Transverse colon (tissue), 4 donors: ENCODE measurements at regions not wholly inside any gene's neighbourhood (a gene's known extent, or its start where the extent isn't known, plus 50 kb on each side); places are given as distances from the start of the nearest gene placed in this dataset.

Source experiments
- DNase-seq: peaks from one replicate; pipeline ENCODE4 v3.0.0-alpha.2; 2019
- H3K27ac ChIP-seq, 4 donors: fragments of 200-600 bp; sonication (generic); 2 replicates each; pipeline ENCODE4 v1.5.1; 2016 to 2018; ENCODE audit warnings: inconsistent platforms in 4 of 4
- H3K27me3 ChIP-seq: fragments of 200-600 bp; sonication (generic); 2 replicates; pipeline ENCODE4 v1.5.1; 2017; ENCODE audit warnings: inconsistent platforms
- H3K36me3 ChIP-seq, 4 donors: fragments of 200-600 bp; sonication (generic); 2 replicates each; pipeline ENCODE4 v1.5.1; 2017 to 2019; ENCODE audit warnings: inconsistent platforms in 4 of 4
- H3K4me1 ChIP-seq, 4 donors: fragments of 200-600 bp; sonication (generic); 2 replicates each; pipeline ENCODE4 v1.5.1; 2017 to 2020; ENCODE audit warnings: inconsistent platforms in 4 of 4
- H3K4me3 ChIP-seq, 4 donors: fragments of 200-600 bp; sonication (generic); 1 replicate in 1 of 4; 2 replicates in 3 of 4; pipeline versions ENCODE4 v1.5.1 to v1.6.1; 2017 to 2019; ENCODE audit warnings: inconsistent platforms in 4 of 4
- H3K9me3 ChIP-seq, 2 donors: fragments of 200-600 bp; sonication (generic); 2 replicates each; pipeline ENCODE4 v1.5.1; 2017 to 2019; ENCODE audit warnings: inconsistent platforms in 2 of 2
- CTCF ChIP-seq, 5 experiments: fragments of 200-600 bp in 3 of 5; fragments of 450-650 bp in 2 of 5; sonication (generic) in 3 of 5; IDR thresholded peaks; 1 replicate in 2 of 5; 2 replicates in 3 of 5; pipeline ENCODE4 v1.5.1; 2016 to 2017; ENCODE audit warnings: antibody characterized with exemption in 5 of 5, inconsistent platforms in 3 of 5, mild to moderate bottlenecking in 2 of 5, moderate library complexity in 1 of 5
- EP300 ChIP-seq: sonication (generic); formaldehyde crosslinking; IDR thresholded peaks from one replicate; pipeline ENCODE4 v1.6.1; 2017; ENCODE audit warnings: antibody characterized with exemption, low read depth
- POLR2A ChIP-seq: fragments of 450-650 bp; IDR thresholded peaks from one replicate; pipeline ENCODE4 v1.6.1; 2016; ENCODE audit warnings: antibody characterized with exemption, mild to moderate bottlenecking, moderate library complexity
- POLR2AphosphoS5 ChIP-seq, 3 donors: sonication (generic); formaldehyde crosslinking; IDR thresholded peaks; one replicate each; pipeline ENCODE4 v1.6.1; 2016; ENCODE audit warnings: antibody characterized with exemption in 3 of 3
- WGBS, 2 donors: methylation state at CpG; one replicate each; pipeline ENCODE4 v1.1.5; 2018; ENCODE audit warnings: low coverage in 1 of 2; 5-methylcytosine and 5-hydroxymethylcytosine counted together
- in situ Hi-C, 4 donors: fragments of 200-750 bp; cut with MboI; loops; one replicate each; pipeline versions ENCODE4 v1.15.0 to v1.15.1; 2017; ENCODE audit warnings: low sequenced_read_pairs in 3 of 4, low pct_ligation_motif_present in 1 of 4, low pct_unique_long_range_greater_than_20kb in 1 of 4
- intact Hi-C: fragments of 100-400 bp; cut with DNase I; formaldehyde crosslinking; loops from one replicate; pipeline ENCODE4 v1.15.1; 2023; ENCODE audit warnings: low total_unique reads

- no peak for TF ChIP-seq CTCF (IDR thresholded peaks at IDR 0.05)
- 82 to 92% methylated on average over 4 of the region's 4 CpGs for WGBS, 2 donors
- H3K9me3 ChIP-seq, result no peaks in the 10 kb centered on the region
- H3K27me3 ChIP-seq, result no peaks in the 10 kb centered on the region
- no peak overlapping the region for H3K4me3 ChIP-seq
- in situ Hi-C loops, result no loop called here
- no peak overlapping the region for H3K27ac ChIP-seq
- no peaks in the 10 kb centered on the region for H3K4me1 ChIP-seq
- no peaks in the 10 kb centered on the region for H3K36me3 ChIP-seq
- intact Hi-C loops, result loop anchor here (5.0 kb wide), 1 partner anchor 486 kb away; no protein-coding TSS in a partner anchor
- no peak for DNase-seq
Observed at GRCh38 chr6:81996414-81996813, 243.9 kb upstream of the TENT5A start.

- no peak for DNase-seq
- TF ChIP-seq POLR2A, result no peak
- no peak for TF ChIP-seq CTCF (IDR thresholded peaks at IDR 0.05)
- no peak for TF ChIP-seq POLR2AphosphoS5 (IDR thresholded peaks at IDR 0.05)
- TF ChIP-seq EP300, result no peak
- 48 to 75% methylated on average over 1 of the region's 1 CpG for WGBS, 2 donors
- Histone ChIP-seq H3K9me3 (no peaks in the 10 kb centered on the region), H3K36me3 (no peaks in the 10 kb centered on the region), H3K4me1 (no peaks in the 10 kb centered on the region), H3K27ac (no peak overlapping the region), H3K27me3 (no peaks in the 10 kb centered on the region), H3K4me3 (no peak overlapping the region)
- in situ Hi-C loops, result no loop called here
- intact Hi-C loops, result loop anchor here (5.0 kb wide), 1 partner anchor 487 kb away; no protein-coding TSS in a partner anchor
Observed at GRCh38 chr6:81995548-81996289, 243.2 kb upstream of the TENT5A start.

- Histone ChIP-seq H3K4me3 (no peak overlapping the region), H3K27me3 (no peaks in the 10 kb centered on the region), H3K9me3 (no peaks in the 10 kb centered on the region), H3K27ac (no peak overlapping the region), H3K36me3 (no peaks in the 10 kb centered on the region), H3K4me1 (no peaks in the 10 kb centered on the region)
- TF ChIP-seq CTCF (IDR thresholded peaks at IDR 0.05) (no peak), POLR2AphosphoS5 (IDR thresholded peaks at IDR 0.05) (no peak), EP300 (no peak), POLR2A (no peak)
- intact Hi-C loops, result no loop called here
- no peak for DNase-seq
- 85 to 100% methylated on average over 3 of the region's 3 CpGs for WGBS, 2 donors
- in situ Hi-C loops, result no loop called here
Observed at GRCh38 chr6:81988871-81989270, 236.4 kb upstream of the TENT5A start.

- H3K9me3 ChIP-seq, result no peaks in the 10 kb centered on the region
- H3K4me1 ChIP-seq, result no peaks in the 10 kb centered on the region
- TF ChIP-seq POLR2AphosphoS5 (IDR thresholded peaks at IDR 0.05) (no peak), EP300 (no peak), CTCF (IDR thresholded peaks at IDR 0.05) (no peak), POLR2A (no peak)
- DNase-seq, result no peak
- no peak overlapping the region for H3K27ac ChIP-seq
- WGBS, 2 donors, result 91 to 100% methylated on average over 1 of the region's 1 CpG
- intact Hi-C loops, result no loop called here
- no peaks in the 10 kb centered on the region for H3K36me3 ChIP-seq
- no peaks in the 10 kb centered on the region for H3K27me3 ChIP-seq
- no peak overlapping the region for H3K4me3 ChIP-seq
- in situ Hi-C loops, result no loop called here
Observed at GRCh38 chr6:81988446-81988845, 236.0 kb upstream of the TENT5A start.
